ENCODE measurements at regions not wholly inside any gene's neighbourhood (a gene's known extent, or its start where the extent isn't known, plus 50 kb on each side); places are given as distances from the start of the nearest gene placed in this dataset.

- DNase-seq (ENCODE audit: low read depth): no peak
Observed at GRCh38 chrX:124836786-124837185, 482.9 kb upstream of the TEX13C start.

GRCh38 chrX:124842205-124842604 lies 477.5 kb upstream of the TEX13C start:
- no peak for DNase-seq (ENCODE audit: low read depth)

- no peak for DNase-seq (ENCODE audit: low read depth)
Observed at GRCh38 chrX:124860736-124861135, 458.9 kb upstream of the TEX13C start.

GRCh38 chrX:124862301-124862700 lies 457.4 kb upstream of the TEX13C start:
- no peak for DNase-seq (ENCODE audit: low read depth)

- DNase-seq (ENCODE audit: low read depth): no peak
Observed at GRCh38 chrX:124863303-124863702, 456.4 kb upstream of the TEX13C start.

GRCh38 chrX:124887572-124887971 lies 432.1 kb upstream of the TEX13C start:
- DNase-seq (ENCODE audit: low read depth): no peak

GRCh38 chrX:124895947-124896346 lies 423.7 kb upstream of the TEX13C start:
- DNase-seq (ENCODE audit: low read depth): no peak

- DNase-seq (ENCODE audit: low read depth): no peak
Observed at GRCh38 chrX:124902953-124903352, 416.7 kb upstream of the TEX13C start.

- DNase-seq (ENCODE audit: low read depth): no peak
Observed at GRCh38 chrX:124910611-124911010, 409.1 kb upstream of the TEX13C start.

GRCh38 chrX:124917011-124917410 lies 402.7 kb upstream of the TEX13C start:
- no peak for DNase-seq (ENCODE audit: low read depth)

- no peak for DNase-seq (ENCODE audit: low read depth)
Observed at GRCh38 chrX:124925681-124926080, 394.0 kb upstream of the TEX13C start.

- no peak for DNase-seq (ENCODE audit: low read depth)
Observed at GRCh38 chrX:124931241-124931640, 388.4 kb upstream of the TEX13C start.

- no peak for DNase-seq (ENCODE audit: low read depth)
Observed at GRCh38 chrX:124931958-124932357, 387.7 kb upstream of the TEX13C start.

GRCh38 chrX:124938715-124939114 lies 381.0 kb upstream of the TEX13C start:
- DNase-seq (ENCODE audit: low read depth): no peak

GRCh38 chrX:124940531-124940930 lies 379.1 kb upstream of the TEX13C start:
- DNase-seq (ENCODE audit: low read depth): no peak

- DNase-seq (ENCODE audit: low read depth): no peak
Observed at GRCh38 chrX:124954402-124954801, 365.3 kb upstream of the TEX13C start.

- DNase-seq (ENCODE audit: low read depth): no peak
Observed at GRCh38 chrX:124960454-124960853, 359.2 kb upstream of the TEX13C start.

GRCh38 chrX:124963717-124964116 lies 356.0 kb upstream of the TEX13C start, which contains the start of gene TENM1:
Gene TENM1, minus strand, starts transcription at chrX:124963817.
- DNase-seq (ENCODE audit: low read depth): no peak

GRCh38 chrX:124975456-124975855 lies 344.2 kb upstream of the TEX13C start:
- no peak for DNase-seq (ENCODE audit: low read depth)

- DNase-seq (ENCODE audit: low read depth): no peak
Observed at GRCh38 chrX:124981420-124981819, 338.3 kb upstream of the TEX13C start.

GRCh38 chrX:124984140-124984813 lies 335.4 kb upstream of the TEX13C start:
- DNase-seq (ENCODE audit: low read depth): no peak

- DNase-seq (ENCODE audit: low read depth): no peak
Observed at GRCh38 chrX:124986284-124986683, 333.4 kb upstream of the TEX13C start.

GRCh38 chrX:124993735-124994134 lies 325.9 kb upstream of the TEX13C start:
- no peak for DNase-seq (ENCODE audit: low read depth)

- no peak for DNase-seq (ENCODE audit: low read depth)
Observed at GRCh38 chrX:124994404-124994803, 325.3 kb upstream of the TEX13C start.
